CD14-positive monocyte (primary cell): ENCODE measurements at regions not wholly inside any gene's neighbourhood (a gene's known extent, or its start where the extent isn't known, plus 50 kb on each side); places are given as distances from the start of the nearest gene placed in this dataset.

ENCODE experiments used
- DNase-seq, 3 donors: peaks; one replicate each; pipeline ENCODE4 v3.0.0-alpha.2; 2011 to 2022
- H2AFZ ChIP-seq: 2 replicates; pipeline ENCODE4 v1.6.0; 2012; ENCODE audit warnings: mild to moderate bottlenecking, low read depth, low read length, inconsistent platforms; ENCODE audit not compliant: insufficient read depth, poor library complexity, severe bottlenecking
- H3K27ac ChIP-seq, 2 donors: 1 replicate in 1 of 2; 2 replicates in 1 of 2; pipeline ENCODE4 v1.5.1; 2012 to 2013; ENCODE audit warnings: low read length in 2 of 2, control low read depth in 1 of 2, inconsistent platforms in 1 of 2, low read depth in 1 of 2, mild to moderate bottlenecking in 1 of 2
- H3K27me3 ChIP-seq, 2 donors: one replicate each; pipeline versions ENCODE4 v1.6.0 to v1.6.1; 2011 to 2013; ENCODE audit warnings: low read length in 2 of 2; ENCODE audit not compliant: control insufficient read depth in 2 of 2, insufficient read depth in 2 of 2
- H3K36me3 ChIP-seq, 2 donors: replicated peaks in 1 of 2; 1 replicate in 1 of 2; 2 replicates in 1 of 2; pipeline versions ENCODE4 v1.5.1 to v1.6.1; 2012 to 2013; ENCODE audit warnings: low read length in 2 of 2, control low read depth in 1 of 2, inconsistent platforms in 1 of 2, mild to moderate bottlenecking in 1 of 2; ENCODE audit not compliant: insufficient read depth in 2 of 2, control insufficient read depth in 1 of 2
- H3K4me1 ChIP-seq, 2 donors: 1 replicate in 1 of 2; 2 replicates in 1 of 2; pipeline versions ENCODE4 v1.5.1 to v1.6.1; 2012 to 2013; ENCODE audit warnings: low read length in 2 of 2, control low read depth in 1 of 2, inconsistent platforms in 1 of 2, mild to moderate bottlenecking in 1 of 2, moderate library complexity in 1 of 2; ENCODE audit not compliant: insufficient read depth in 2 of 2, control insufficient read depth in 1 of 2
- H3K4me2 ChIP-seq: replicated peaks from 2 replicates; pipeline ENCODE3; 2012; ENCODE audit warnings: low read length, moderate library complexity, mild to moderate bottlenecking; ENCODE audit not compliant: poor library complexity, severe bottlenecking; ENCODE audit errors: extremely low read depth
- H3K4me3 ChIP-seq, 3 experiments: fragments of 200-600 bp in 1 of 3; sonication (generic) in 1 of 3; replicated peaks in 1 of 3; 1 replicate in 2 of 3; 2 replicates in 1 of 3; pipeline ENCODE4 v1.5.1; 2011 to 2013; ENCODE audit warnings: low read length in 3 of 3, mild to moderate bottlenecking in 3 of 3, control low read depth in 2 of 3, low read depth in 2 of 3, inconsistent platforms in 1 of 3, moderate library complexity in 1 of 3
- H3K79me2 ChIP-seq: 2 replicates; pipeline ENCODE4 v1.6.0; 2012; ENCODE audit warnings: mild to moderate bottlenecking, control low read depth, inconsistent platforms, low read length, moderate library complexity; ENCODE audit not compliant: insufficient read depth
- H3K9ac ChIP-seq: 2 replicates; pipeline ENCODE4 v1.6.0; 2017; ENCODE audit warnings: low read length, mild to moderate bottlenecking; ENCODE audit not compliant: insufficient read depth, poor library complexity, severe bottlenecking
- H3K9me3 ChIP-seq, 2 donors: replicated peaks in 1 of 2; 1 replicate in 1 of 2; 2 replicates in 1 of 2; pipeline versions ENCODE4 v1.5.1 to v1.6.1; 2012 to 2013; ENCODE audit warnings: low read length in 2 of 2, control low read depth in 1 of 2; ENCODE audit not compliant: control insufficient read depth in 1 of 2, insufficient read depth in 1 of 2
- H4K20me1 ChIP-seq: 2 replicates; pipeline ENCODE4 v1.6.0; 2012; ENCODE audit warnings: mild to moderate bottlenecking, low read length, control low read depth, moderate library complexity; ENCODE audit not compliant: insufficient read depth
- H3K27ac Mint-ChIP-seq, 7 donors: one replicate each; pipeline ENCODE4 v1.8.0; 2020; ENCODE audit warnings: mild to moderate bottlenecking in 7 of 7, mixed read lengths in 7 of 7, moderate library complexity in 6 of 7, inconsistent platforms in 2 of 7
- H3K27me3 Mint-ChIP-seq, 3 donors: one replicate each; pipeline ENCODE4 v1.8.0; 2021 to 2022; ENCODE audit warnings: low read depth in 3 of 3, mild to moderate bottlenecking in 3 of 3, mixed read lengths in 3 of 3, moderate library complexity in 3 of 3, inconsistent platforms in 1 of 3
- H3K36me3 Mint-ChIP-seq, 2 donors: one replicate each; pipeline ENCODE4 v1.8.0; 2020; ENCODE audit warnings: mixed read lengths in 2 of 2, inconsistent platforms in 1 of 2, mild to moderate bottlenecking in 1 of 2
- H3K4me1 Mint-ChIP-seq: one replicate; pipeline ENCODE4 v1.8.0; 2020; ENCODE audit warnings: mild to moderate bottlenecking, mixed read lengths
- H3K4me3 Mint-ChIP-seq, 2 donors: one replicate each; pipeline ENCODE4 v1.8.0; 2020; ENCODE audit warnings: mild to moderate bottlenecking in 2 of 2, mixed read lengths in 2 of 2, moderate library complexity in 1 of 2
- H3K9me3 Mint-ChIP-seq, 7 donors: one replicate each; pipeline ENCODE4 v1.8.0; 2020 to 2022; ENCODE audit warnings: mixed read lengths in 7 of 7, mild to moderate bottlenecking in 6 of 7, moderate library complexity in 6 of 7, inconsistent platforms in 2 of 7
- CTCF ChIP-seq: fragments of 200-600 bp; IDR thresholded peaks from one replicate; pipeline ENCODE4 v1.8.0; 2022; ENCODE audit warnings: antibody characterized with exemption, mild to moderate bottlenecking
- WGBS: methylation state at CpG from one replicate; pipeline ENCODE4 v1.1.5; 2013; ENCODE audit warnings: missing lambda C conversion rate; ENCODE audit not compliant: insufficient coverage; 5-methylcytosine and 5-hydroxymethylcytosine counted together
- intact Hi-C, 2 donors: fragments of 100-400 bp; cut with micrococcal nuclease; formaldehyde crosslinking; loops; one replicate each; pipeline versions ENCODE4 v1.15.0 to v1.15.1; 2023

GRCh38 chr12:38983117-38983571, 77.8 kb upstream of the CPNE8 start:
- no peak overlapping the region for H3K27ac ChIP-seq
- Mint-ChIP-seq H3K9me3 (peaks cover 13 to 31% (median 17%) of the 10 kb centered on the region in 7 donors), H3K36me3 (no peaks in the 10 kb centered on the region), H3K27ac (no peak overlapping the region), H3K4me1 (no peaks in the 10 kb centered on the region), H3K27me3 (no peaks in the 10 kb centered on the region), H3K4me3 (no peak overlapping the region)
- H3K4me1 ChIP-seq: no peaks in the 10 kb centered on the region
- DNase-seq: no peak
- no peaks in the 10 kb centered on the region for H3K27me3 ChIP-seq
- peaks cover 24 to 26% of the 10 kb centered on the region in 2 donors for H3K9me3 ChIP-seq
- intact Hi-C loops: no loop called here
- TF ChIP-seq CTCF: no peak
- no peak overlapping the region for H2AFZ ChIP-seq
- H3K79me2 ChIP-seq: no peaks in the 10 kb centered on the region
- no peak overlapping the region for H3K4me2 ChIP-seq
- 90% methylated on average over 6 of the region's 6 CpGs for WGBS
- H3K4me3 ChIP-seq: no peak overlapping the region
- H3K9ac ChIP-seq: no peak overlapping the region
- H3K36me3 ChIP-seq: no peaks in the 10 kb centered on the region
- H4K20me1 ChIP-seq: no peaks in the 10 kb centered on the region

GRCh38 chr12:38977132-38977531, 71.7 kb upstream of the CPNE8 start:
- H3K27ac Mint-ChIP-seq: no peak overlapping the region
- TF ChIP-seq CTCF: no peak
- H3K27me3 Mint-ChIP-seq: peaks cover 0 to 2% (median 0%) of the 10 kb centered on the region in 3 donors
- no peak overlapping the region for H3K4me2 ChIP-seq
- H3K27me3 ChIP-seq: no peaks in the 10 kb centered on the region
- H3K4me3 Mint-ChIP-seq: no peak overlapping the region
- H3K4me1 Mint-ChIP-seq: no peaks in the 10 kb centered on the region
- no peak overlapping the region for H3K27ac ChIP-seq
- H3K4me1 ChIP-seq: no peaks in the 10 kb centered on the region
- no peak overlapping the region for H3K4me3 ChIP-seq
- H3K36me3 Mint-ChIP-seq: no peaks in the 10 kb centered on the region
- H4K20me1 ChIP-seq: no peaks in the 10 kb centered on the region
- no peaks in the 10 kb centered on the region for H3K36me3 ChIP-seq
- no peak for DNase-seq
- H3K9me3 ChIP-seq: peaks cover 3 to 5% of the 10 kb centered on the region in 2 donors
- H3K79me2 ChIP-seq: no peaks in the 10 kb centered on the region
- H2AFZ ChIP-seq: no peak overlapping the region
- H3K9me3 Mint-ChIP-seq: peaks cover 0 to 12% (median 9%) of the 10 kb centered on the region in 7 donors
- intact Hi-C loops: no loop called here
- no peak overlapping the region for H3K9ac ChIP-seq
- no CpG with 5 or more reads among the region's 1 CpG for WGBS
